HG03378 (cell line): ENCODE measurements at regions not wholly inside any gene's neighbourhood (a gene's known extent, or its start where the extent isn't known, plus 50 kb on each side); places are given as distances from the start of the nearest gene placed in this dataset.
A peak's percentile ranks its signal among the peaks of the same experiment; 100 is the strongest.

Experiments used
- ATAC-seq: cut with Tn5 transposase; IDR thresholded peaks from one replicate; pipeline ENCODE4 v1.9.1; 2021; ENCODE audit warnings: mild to moderate bottlenecking, moderate library complexity; ENCODE audit not compliant: unreplicated experiment

GRCh38 chr4:129345609-129346008, 249.7 kb downstream of the C4orf33 start:
- ATAC-seq: no peak

DNA sequence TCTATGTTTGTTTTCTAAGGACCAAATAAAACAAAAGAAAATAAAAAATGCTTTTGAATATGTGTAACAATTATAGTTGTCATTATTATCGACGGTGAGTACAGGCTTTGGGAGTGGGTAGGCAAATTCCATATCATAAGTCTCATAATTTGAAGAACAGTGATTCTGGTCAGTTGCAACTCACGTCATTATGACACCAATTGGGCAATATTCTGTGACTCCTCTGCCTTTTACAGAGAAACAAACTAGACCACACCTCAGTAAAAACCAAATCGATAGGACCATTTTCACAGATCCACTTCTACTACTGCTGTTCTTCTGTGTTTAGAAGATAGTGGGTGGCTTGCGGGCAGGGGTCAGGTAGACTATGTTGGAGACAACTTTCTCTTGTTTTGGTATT, 250.1 kb downstream of the C4orf33 start:
- ATAC-seq: no peak

- ATAC-seq: no peak
Measured at GRCh38 chr4:129346734-129347133, 250.8 kb downstream of the C4orf33 start.

- ATAC-seq: no peak
Measured at GRCh38 chr4:129350834-129351721, 255.1 kb downstream of the C4orf33 start.

DNA sequence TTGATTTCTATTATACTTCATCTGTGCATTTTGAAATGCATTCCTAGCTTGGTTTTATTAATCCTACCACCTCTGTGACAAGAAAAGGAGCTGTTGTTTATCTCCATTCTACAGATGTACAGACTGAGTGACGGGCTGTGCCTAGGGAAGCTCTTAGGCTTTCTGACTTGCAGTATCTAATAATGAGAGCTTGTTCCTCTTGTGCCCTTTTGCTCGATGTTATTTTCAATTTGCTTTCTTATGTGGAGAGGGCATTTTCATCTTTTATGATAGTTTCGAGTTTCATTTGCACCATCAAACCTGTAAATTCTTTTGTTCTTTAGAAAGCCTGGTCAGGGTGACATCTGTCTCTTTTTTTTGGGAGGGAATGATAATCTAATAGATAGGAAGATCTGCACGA, 256.5 kb downstream of the C4orf33 start:
- no peak for ATAC-seq

DNA sequence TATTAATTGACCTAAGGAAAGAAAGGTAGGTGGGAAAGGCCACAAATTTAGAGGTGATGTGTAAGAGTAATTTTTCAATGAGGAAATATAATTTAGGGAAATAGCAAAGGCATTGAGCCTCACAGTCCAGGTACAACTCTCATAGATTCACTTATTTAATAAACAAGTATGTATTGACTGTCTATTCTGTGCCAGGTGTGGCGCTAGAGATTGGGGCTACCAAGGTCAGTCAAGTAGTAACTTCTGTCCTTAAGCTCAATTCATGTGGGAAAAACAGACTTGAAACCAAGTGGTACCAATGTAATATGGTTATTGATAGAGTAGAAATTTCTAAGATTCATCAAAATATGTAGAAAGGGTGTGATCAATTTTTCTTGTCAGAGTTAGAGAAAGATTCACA, 257.5 kb downstream of the C4orf33 start:
- ATAC-seq: no peak

DNA sequence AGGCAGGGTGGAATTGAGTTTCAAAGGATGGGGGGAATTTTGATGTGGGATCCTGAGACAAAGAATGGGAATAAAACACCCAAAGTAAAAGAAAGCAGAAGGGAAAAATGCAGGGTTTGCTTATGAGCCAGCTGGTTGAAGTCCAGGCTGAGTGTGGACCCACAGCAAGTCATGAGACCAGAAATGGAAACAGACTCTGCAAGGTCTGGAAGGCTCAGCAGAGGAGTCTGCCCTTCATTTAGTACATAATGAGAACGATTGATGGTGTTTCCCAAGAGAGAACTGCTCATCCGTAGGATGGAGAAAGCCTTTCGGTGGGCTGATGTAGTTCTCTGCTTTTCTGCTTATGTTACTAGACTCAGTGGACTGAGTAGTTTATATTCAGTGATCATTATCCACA, 259.1 kb downstream of the C4orf33 start:
- ATAC-seq: no peak

GRCh38 chr4:129355516-129355915, 259.6 kb downstream of the C4orf33 start:
- no peak for ATAC-seq

DNA sequence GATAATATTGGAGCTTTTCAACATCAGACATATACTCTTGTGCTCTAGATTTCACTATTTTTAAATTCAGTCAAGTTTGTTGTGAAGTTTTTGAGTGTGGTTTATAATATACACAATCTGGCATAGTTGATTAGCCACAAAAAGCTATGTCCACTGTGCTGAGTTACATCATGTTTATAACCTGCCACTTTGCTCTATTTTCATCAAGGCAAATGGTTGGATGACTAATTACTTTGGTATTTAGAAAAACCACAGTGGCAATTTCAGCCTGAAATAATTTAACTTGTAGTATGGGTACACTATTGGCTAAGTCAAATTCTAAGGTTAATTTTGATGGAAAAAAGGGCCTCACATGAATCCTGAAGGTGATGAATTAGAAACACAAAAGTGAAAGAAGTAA, 262.6 kb downstream of the C4orf33 start:
- ATAC-seq: no peak

GRCh38 chr4:129359461-129359860, 263.5 kb downstream of the C4orf33 start:
- no peak for ATAC-seq

- peak; percentile 95 for ATAC-seq
Measured at GRCh38 chr4:129362691-129363274, 266.8 kb downstream of the C4orf33 start.

- ATAC-seq: no peak
Measured at GRCh38 chr4:129364747-129365452, 268.9 kb downstream of the C4orf33 start.

- no peak for ATAC-seq
Measured at GRCh38 chr4:129369361-129370010, 273.5 kb downstream of the C4orf33 start.

- ATAC-seq: no peak
Measured at GRCh38 chr4:129371065-129371464, 275.1 kb downstream of the C4orf33 start.

DNA sequence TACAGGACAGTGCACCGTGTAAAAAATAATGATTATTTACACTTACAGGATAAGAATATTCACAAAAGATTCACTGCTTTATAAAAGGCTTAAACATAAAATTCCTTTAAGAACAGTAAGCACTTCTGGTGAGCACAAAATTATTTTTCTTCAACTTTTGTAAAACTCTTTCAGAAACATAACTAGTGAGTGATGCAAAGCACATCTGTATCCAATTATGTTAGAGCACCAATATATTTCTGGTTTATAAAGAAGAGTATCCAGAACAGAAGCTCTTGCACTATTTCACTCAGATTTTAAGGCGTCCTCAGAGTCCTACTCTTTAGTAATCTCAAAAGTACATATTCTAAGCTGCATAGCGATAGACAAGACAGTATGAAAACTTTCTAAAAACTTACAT, 276.0 kb downstream of the C4orf33 start:
- no peak for ATAC-seq

GRCh38 chr4:129377131-129377845, 281.3 kb downstream of the C4orf33 start:
- ATAC-seq: no peak

- no peak for ATAC-seq
Measured at GRCh38 chr4:129378364-129378763, 282.4 kb downstream of the C4orf33 start.

GRCh38 chr4:129379429-129379828, 283.5 kb downstream of the C4orf33 start:
- no peak for ATAC-seq

DNA sequence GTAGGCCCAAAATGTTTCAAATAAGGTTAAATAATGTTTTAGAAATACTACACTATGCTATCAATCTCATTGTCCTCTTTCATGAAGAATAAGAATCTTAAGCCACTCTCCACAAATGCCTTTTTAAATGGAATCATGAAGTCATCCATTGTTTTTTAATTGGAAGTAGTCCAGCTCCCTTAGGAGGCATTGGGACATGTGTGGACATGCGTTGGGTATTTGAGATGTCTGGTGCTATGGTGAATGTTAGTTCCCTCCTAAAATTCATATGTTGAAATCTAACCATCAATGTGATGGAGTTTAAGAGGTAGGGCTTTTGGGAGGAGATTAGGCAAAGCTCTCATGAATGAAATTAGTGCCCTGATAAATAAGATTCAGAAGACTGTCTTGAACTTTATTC, 289.0 kb downstream of the C4orf33 start:
- no peak for ATAC-seq

DNA sequence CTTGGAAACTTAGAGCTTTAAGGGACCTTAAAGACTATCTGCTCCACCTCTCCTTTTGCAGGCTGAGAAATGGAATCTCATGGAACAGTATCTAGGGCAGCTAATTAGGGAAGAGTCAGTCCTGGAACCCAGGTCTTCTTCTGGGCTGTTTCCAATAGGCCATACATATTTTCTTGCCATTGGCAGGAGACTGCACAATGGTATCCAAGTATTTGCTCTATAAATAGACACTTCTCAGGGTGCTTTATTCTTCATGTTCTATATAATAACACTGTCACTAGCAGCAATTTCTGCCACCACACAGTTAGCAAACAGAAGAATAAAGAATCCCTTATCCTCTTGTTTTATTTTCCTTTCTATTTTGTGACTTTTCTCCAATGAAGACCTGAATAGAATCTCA, 291.7 kb downstream of the C4orf33 start:
- no peak for ATAC-seq

DNA sequence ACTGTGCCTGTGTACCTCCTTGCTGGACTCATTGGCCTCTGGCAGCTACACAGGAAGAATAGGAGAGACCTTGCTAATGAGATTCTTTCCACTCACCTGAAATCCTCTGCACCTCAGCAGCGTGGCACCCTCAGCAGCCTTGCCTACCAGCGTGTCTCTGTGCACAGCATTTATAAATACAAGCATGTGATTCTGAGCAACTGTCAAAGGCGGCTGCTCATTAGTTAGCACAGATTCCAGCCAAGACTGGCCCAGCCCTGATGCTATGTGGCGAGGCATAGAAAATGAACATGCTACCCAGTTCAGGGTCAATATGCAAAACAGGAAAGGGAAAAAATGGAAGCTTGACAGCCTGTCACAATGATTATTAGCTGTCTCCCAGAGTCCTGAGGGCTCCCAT, 298.0 kb downstream of the C4orf33 start:
- ATAC-seq: no peak
